HG03460 (cell line): ENCODE measurements at regions not wholly inside any gene's neighbourhood (a gene's known extent, or its start where the extent isn't known, plus 50 kb on each side); places are given as distances from the start of the nearest gene placed in this dataset.

Experiments used
- ATAC-seq: cut with Tn5 transposase; IDR thresholded peaks from one replicate; pipeline ENCODE4 v1.9.1; 2021; ENCODE audit not compliant: unreplicated experiment

DNA sequence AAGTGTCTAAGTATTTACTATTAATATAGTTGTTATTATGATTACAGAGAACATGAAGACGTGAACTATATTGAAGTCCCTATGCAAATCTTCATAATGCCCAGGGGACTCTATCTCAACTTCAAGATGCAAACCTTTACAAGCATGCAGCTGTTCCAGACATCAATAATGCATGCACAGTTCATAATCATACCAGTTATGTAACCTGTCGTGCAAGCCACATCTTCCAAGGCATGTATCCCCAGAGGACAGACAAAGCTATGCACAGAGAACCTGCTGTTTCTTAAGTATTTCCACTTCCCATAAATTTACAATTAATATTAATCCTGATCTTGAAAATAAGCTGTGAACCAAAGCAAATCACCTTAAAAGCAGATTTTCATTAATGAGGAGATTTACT, 534.1 kb downstream of the TUSC7 start:
- no peak for ATAC-seq

DNA sequence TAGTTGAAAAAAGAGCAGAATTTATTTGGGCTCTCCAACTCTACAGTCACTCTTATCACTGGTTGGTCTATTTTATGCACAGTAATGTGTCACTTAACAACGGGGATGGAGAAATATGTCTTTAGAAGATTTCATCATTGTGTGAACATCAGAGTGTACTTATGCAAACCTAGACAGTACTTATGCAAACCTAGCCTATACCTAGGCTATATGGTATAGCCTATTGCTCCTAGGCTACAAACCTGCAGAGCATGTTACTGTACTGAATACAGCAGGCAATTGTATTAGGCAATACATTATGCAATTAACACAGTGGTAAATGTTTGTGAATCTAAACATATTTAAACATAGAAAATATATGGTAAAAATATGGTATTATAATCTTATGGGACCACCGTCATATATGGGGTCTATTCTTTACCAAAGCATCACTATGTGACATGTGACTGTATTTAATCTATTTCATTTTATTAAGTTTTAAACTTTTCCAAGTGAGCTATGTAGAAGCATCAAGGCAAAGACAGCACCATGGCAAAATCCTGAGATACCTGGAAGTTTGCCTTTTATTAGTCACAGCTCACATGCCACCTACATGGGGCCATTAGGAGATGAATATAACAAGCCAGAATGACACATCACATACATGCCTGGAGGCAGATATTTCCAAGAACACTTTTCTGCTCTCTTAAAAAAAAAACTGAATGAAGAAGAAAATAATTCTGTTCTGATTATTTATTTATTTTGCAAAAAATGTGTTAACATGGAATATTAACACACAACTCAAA, 537.4 kb downstream of the TUSC7 start:
- no peak for ATAC-seq

DNA sequence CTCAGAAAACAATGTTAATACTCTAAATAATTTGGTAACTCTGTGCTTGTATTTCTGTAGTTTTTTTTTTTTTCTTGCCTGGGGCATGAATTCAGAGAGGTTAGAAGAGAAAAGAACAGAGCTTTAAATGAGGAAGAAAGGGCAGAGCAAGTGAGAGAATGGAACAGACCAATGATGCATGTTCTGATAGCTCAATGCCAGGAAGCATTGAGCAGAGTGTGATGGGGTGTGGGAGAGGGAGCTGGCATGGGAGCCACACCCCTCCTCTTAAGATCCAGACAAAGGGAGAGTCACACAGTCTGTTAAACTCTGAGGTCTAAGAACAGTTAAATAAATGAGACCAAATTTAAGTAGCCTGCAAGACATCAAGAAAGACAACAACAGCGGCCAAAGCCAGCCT, 538.6 kb downstream of the TUSC7 start:
- no peak for ATAC-seq

DNA sequence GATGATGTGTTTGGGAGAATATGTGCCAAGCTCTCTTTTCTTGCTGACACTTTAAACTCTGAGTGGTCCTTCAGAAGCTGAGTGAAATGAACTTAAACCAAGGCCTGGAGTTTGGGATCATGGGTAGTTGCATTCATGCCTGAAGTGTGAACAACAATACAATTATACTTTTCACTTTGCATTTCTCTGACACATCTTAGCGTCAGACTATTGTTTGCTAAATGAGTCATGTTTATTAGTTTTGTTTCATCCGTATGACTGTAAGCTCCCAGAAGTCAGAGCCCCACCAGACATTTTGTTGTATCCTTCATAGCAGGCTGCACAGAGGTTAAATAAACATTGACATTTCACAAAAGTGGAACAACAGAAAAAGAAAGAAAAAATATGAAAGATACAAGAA, 542.6 kb downstream of the TUSC7 start:
- no peak for ATAC-seq

DNA sequence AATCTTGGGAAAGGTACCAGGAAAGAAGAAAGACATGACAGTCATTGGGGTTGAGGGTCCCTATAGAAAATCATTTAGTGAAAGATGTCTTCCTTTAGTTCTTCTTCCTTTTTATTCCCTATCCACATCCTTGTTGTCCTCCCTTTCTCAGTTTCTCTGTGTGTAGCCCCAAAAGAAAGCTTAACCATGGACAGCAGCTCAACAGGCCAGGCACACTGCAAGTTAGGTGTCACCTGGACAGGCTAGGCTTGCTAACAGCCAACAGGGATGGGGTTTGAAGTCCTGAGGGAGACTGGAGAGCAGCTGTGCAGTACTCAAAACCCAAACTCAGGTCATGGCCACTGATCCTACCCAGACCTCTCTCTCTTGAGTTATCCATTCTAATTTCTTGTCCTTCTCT, 543.1 kb downstream of the TUSC7 start:
- ATAC-seq, result no peak

DNA sequence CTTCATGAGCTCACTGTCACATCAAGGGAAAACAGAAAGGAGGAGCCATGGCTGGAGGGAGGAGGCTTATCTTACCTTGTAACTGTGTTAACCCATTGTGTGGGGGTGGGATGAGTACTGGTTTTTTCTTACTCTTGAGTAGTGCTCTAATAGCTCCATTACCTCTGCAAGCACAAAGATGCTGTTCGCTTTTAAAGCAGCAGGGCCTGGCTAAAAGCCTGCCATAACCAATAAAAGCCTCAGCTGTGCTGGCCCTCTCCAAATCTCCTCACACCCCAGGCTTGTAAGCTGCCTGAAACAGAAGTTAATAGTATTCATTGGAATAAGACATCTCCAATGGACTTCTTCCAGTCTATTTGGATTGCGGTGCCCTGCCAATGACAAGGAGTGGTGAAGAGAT, 544.1 kb downstream of the TUSC7 start:
- ATAC-seq, result no peak

DNA sequence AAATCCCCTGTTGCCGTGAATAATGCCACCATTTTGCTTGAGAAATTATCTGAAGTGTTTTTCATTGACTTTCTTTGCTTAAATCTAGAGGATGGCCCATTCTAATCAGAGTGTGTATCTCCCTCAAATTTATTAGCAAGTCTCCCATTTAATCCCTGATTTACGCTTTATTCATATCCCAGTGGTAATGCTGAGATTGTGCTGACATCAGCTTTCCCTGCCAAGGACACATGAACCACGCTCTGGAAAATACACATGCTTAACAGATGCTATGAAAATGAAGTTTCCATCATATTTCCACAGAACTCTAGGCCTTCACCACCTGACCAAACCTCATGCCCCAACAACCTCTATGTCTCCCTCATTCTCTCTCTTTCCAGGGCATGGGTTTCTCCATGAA, 545.4 kb downstream of the TUSC7 start:
- no peak for ATAC-seq

DNA sequence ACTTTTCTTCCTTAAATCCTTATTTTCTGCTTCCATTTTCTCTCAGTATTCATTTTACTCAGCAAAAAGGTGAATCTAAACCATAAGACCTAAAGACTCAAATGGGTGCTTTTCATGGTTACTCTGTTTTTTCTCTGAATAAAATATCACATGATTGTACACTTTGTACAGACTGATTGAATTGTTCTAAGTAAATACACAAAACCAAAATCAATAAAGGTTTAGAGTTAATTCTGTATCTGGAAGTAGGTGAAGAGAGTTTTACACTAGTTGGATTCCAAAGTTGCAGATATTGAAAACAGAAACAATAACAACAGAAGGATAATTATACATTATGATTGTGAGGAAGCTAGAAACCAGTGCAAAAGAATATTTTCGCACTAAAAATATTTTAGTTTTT, 546.2 kb downstream of the TUSC7 start:
- ATAC-seq, result no peak

DNA sequence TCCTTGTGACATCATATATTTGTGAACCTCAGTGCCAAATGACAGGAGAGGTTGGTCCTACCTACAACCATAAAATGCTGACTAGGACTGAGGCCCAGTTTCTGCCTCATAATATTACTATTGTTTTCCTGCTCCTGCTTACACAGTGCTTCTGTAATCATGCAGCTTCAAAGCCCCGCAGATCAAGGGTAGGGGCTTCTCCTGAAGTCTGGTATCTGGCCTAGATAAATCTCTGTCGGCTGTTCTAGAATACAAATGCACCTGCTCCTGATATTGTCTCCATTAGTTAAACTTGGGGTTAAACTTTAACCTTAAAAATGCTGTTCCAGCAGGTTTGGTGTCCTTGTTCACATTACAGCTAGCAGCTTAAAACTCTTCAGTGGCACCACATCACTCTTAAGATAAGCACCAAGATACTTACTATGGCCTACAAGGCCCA, 552.4 kb downstream of the TUSC7 start:
- ATAC-seq, result no peak

DNA sequence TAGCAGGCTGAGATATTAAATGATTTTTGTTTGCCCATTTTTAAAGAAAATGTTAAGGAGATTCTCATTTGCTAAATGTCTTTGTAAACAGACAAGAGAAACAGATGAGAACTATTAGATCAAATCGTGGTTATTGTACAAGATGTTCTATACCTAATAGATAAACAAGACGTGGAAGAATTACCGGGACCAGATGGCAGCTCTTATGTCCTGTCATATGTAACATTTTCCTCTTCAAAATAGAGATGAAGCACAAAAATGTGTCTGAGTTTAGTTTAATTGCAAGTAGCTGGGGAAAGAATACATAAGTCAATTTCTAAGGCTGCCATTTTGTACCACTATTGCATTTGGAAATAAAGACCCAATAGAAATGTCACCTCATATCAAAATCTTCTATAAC, 553.7 kb downstream of the TUSC7 start:
- no peak for ATAC-seq

DNA sequence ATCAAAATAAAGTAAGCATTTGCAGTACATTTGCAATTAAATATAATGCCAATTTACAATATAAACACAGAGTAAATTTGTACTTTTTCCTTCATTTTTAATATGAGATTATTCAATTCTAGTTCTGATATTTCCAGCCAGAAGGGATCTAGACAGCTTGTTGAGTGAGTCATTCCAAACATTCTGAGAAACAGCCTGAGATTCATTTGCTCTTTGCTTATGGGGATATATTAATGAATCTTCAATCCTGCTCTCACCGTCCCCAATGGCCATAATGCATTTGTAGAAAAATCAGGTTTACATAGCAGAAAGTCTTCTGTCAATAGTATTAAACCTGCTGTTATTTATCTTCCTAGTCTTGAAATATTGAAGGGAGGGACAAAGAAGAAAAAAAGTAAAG, 554.2 kb downstream of the TUSC7 start:
- ATAC-seq, result no peak

DNA sequence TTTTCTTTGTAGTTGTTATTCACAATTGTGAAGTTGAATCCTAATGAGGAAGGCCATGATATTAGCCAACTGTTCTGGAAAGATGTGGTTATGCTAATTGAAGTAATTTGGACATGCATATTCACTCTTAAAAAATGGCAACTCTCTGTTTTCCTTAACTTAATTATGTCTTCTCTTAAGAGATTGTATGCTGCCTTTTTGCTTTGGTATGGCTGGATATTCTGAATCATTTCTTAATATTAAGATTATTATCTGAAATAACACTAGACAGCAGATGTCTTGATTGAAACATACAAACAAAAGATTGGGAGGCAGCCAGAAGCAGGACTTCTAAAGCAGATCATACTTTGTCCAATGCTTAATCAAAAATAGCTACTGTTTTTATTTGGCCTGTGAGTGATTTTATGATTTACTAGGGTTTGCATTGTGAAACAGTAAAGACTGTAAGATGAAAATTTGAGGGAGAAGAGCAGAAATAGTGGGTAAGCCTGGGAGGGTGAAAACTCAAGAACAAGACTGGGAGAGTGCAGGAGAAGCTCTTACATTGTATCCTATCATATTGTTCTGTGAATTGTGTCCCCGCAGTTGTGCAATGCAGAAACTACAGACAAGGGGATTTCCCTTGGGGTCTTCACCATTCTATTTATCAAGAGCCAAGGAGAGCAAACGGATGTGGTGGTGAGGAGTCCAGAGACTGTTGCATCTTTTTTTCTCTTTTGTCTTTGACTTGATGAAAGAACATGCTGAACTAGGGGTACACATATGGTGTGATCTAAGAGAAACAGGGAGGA, 554.8 kb downstream of the TUSC7 start:
- ATAC-seq, result no peak

DNA sequence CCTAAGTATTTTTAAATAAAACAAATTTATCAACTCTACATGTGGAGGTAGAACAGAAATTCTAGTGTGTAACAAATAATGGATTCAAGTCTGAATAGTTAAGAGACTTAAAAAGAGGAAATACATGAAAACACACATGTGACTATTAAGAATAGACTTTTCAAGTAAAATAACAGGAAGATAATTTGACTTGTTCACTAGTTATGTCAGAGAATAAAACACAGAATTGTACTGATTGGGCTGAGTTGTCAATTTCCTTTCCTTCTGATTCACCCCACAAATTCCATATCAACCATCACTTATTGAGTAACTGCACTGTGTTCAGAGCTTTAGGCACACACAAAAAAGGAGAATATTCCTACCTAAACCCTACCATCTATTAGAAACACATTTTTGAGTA, 557.2 kb downstream of the TUSC7 start:
- ATAC-seq, result no peak

DNA sequence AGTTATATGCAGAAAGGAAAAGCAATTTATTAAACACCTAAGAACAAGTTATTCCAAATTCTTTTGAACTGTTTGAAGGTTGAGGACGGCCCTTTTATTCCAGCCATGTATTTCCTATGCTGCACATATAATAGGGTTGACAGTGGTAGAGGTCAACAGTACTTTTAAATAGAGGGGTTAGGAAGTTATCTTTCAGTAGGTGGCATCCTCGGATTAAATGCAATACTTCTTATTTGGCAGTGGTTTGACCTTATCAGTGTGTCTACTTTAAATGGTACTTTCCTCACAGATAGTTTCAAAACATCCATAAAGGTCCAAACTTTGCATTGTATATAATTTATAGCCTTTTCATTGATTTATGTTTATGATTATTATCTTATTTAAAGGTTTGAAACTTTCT, 558.7 kb downstream of the TUSC7 start:
- no peak for ATAC-seq

DNA sequence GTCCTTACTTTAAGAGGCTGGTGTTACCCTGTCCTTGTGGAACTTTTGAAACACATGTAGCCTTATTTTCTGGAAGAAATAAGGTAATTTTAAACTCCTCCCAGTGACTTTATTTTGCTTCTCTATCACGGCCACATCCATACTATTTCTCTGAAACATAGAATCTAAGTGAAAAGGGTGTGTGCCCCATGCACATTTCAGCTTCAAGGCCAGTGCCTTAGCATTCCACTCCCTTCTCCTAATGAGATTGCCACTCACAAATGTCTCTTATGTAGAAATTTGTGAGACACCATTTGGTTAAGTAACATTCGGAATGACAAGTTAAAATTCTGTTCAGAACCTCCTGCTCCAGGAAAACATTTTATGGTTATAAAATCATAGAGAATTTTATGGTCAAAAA, 562.7 kb downstream of the TUSC7 start:
- ATAC-seq, result no peak

DNA sequence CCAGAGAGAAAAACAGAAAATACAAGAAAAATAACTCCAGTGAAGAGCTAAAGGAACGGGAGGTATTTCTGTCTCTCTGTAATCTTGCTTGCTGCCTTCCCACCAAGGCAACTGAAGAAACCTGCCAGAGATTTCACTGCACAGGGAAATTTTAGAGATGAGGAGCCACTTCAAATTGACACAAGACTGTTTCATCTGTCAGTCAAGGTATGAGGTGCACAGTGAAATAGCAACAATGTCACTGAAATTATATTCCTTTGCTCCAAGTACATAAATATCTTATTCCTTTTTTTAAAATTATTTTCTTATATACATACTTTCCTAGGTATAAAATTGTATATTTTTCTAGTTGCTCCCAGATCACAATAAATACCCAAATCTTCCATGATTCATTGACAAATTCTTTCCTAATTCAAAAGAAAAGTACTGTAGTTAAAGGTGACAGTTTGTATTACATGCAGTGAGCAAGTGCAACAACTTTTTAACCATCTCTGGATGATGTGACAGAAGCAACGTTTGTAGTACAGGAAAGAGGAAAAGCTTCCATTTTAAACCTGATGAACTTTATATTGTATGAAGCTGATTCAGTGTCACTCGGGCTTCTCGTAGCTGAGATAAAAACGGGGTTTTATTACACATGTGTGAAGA, 563.4 kb downstream of the TUSC7 start:
- no peak for ATAC-seq

DNA sequence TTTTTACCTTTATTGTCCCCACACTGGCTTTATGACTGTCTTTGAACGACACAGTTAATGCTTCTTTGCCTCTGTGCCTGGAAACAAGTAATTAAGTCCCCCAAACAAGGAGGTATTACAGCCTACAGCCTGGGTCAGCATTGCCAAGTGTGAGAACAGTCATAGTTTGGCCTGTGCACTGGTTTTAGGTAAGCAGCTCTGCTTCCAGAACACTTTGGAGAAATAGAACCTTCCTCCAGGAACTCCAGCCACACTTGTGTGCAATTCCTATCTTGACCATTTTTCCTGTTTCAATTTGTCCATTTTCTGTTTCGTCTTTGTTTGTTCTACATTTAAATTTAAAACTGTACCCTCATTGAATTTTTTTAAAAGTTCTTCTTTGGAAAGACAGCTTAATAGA, 568.2 kb downstream of the TUSC7 start:
- no peak for ATAC-seq

DNA sequence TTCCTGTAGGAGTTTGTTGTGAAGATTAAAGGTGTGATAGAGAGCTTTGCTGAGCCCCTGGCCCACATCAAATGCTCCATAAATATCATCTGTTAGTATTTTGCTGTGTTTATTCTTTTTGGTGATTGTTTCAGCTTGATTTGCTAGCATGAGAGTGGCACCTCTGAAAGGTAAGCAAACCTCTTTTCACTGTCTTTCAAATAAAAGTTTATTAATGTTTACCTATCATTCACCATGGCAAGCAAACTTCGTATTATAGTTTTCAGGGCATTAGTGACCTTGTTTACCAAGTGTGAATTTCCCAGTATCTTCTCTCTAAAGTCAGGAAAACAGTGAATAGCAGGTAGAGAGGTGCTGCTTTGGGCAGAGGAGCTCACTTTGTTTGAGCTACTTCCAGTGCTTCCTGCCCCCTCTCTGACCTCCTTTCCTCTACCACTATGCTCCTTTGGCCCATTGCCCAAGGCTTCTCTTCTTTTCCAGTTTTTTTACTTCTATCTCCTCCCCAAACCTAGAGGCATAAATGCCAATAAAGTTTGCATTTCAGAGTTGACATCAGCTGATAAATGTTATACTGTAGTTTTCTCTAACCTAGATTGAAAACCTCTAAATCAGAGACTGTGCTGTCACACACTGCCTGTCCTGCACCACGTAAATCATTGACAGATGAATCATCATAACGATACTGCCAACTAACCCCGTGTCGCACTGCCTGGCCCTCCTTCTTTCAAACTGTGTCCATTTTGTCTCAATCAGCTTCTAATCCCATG, 569.0 kb downstream of the TUSC7 start:
- ATAC-seq, result peak; percentile 98

DNA sequence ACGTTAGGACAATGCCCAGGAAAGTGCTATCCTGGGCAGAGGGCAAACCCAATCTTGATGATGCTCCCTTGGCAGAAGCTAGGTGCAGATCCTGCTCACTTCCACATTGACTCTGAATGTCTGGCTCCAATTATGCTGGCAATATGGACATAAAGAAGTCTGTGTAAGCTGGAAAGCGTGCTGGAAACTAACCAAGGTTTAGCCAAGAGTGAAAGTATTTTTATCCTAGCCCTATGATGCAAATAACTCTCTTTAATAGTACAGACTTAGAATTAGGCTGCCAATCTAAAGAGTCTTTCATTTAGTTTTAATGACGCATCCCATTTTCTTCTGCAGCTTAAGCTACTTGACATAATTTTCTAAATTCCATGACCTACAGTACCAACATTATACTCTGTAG, 571.8 kb downstream of the TUSC7 start:
- ATAC-seq, result no peak

DNA sequence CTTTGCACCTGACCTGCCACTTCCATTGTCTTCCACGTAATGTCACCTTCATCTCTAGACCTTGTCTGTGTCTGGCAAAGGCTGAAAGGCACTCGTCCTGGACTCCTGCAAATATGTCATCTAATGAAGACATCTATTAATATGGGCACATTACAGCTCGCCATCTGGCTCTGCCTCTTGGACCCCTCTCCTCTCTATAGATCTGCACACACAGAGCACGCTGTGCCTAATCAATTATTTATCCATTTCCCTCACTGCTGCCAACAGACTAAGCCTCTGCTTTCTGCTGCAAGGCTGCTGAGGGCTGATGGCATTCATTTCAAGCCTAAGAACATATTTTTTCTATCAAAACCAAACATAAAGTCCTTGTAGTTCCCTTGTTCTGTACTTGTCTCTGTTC, 573.0 kb downstream of the TUSC7 start:
- ATAC-seq, result no peak

DNA sequence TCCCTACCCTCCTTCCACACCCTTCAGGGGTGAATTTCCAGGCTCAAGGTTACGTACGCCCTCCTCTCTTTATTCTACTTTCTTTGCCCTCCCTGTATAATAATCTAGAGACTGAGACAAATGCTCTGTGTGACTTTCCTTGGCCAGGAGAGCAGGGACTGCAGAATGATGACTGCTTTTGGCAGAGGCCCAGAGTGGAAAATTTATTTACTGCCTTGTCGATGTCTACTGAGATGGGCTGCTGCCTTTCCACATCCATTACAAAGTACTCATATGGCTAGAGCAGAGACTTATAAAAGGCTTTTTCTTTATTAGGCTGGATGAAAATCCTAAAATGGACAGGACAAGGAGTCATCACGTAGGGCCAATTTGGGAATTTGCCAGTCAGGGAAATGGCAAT, 576.2 kb downstream of the TUSC7 start:
- no peak for ATAC-seq
